Activated T-cell treated with anti-CD3 and anti-CD28 coated beads, Interleukin-2, amount 50 U/mL, for 4 hours (primary cell): ENCODE measurements at regions not wholly inside any gene's neighbourhood (a gene's known extent, or its start where the extent isn't known, plus 50 kb on each side); places are given as distances from the start of the nearest gene placed in this dataset.
"Not testable (repeated sequence)": the region's sequence is repeated elsewhere in the genome, so short reads cannot be mapped to it uniquely, and the experiment has no call there.

Experiments used
- ATAC-seq, 2 donors: fragments of 200-7000 bp; cut with Tn5 transposase; one replicate each; pipeline ENCODE4 v1.10.0; 2021
- DNase-seq: peaks from one replicate; pipeline ENCODE4 v3.0.0-alpha.2; 2020
- H3K27me3 Mint-ChIP-seq: one replicate; pipeline ENCODE4 v1.8.0; 2021; ENCODE audit warnings: low read depth, mixed read lengths
- H3K36me3 Mint-ChIP-seq: one replicate; pipeline ENCODE4 v1.8.0; 2022; ENCODE audit warnings: mixed read lengths; ENCODE audit not compliant: insufficient read depth
- H3K4me1 Mint-ChIP-seq: one replicate; pipeline ENCODE4 v1.8.0; 2021; ENCODE audit warnings: low read depth, mixed read lengths
- H3K4me3 Mint-ChIP-seq: one replicate; pipeline ENCODE4 v1.8.0; 2021; ENCODE audit warnings: mild to moderate bottlenecking, moderate library complexity, mixed read lengths
- H3K9me3 Mint-ChIP-seq: one replicate; pipeline ENCODE4 v1.8.0; 2021; ENCODE audit warnings: mixed read lengths

DNA sequence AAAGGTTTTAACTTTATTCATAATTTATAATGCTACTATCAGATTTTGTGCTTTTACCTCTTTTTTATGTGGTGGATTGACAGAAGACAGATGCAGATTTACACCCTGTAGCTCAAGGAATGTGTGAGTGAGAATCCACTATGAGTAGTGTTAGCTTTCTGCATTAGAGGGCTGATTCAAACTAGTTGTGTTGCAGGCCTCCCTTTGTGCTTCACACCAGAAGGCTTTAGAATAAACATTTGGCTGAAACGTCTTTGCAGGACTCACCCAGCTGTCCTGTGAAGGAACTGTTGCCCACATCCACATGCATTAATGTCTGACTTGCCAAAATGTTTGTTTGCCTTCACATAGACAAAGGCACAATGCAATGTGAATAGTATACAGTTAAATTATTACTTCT is 127.0 kb downstream of the PCDH7 start:
- Mint-ChIP-seq H3K36me3 (no peaks in the 10 kb centered on the region), H3K4me1 (no peaks in the 10 kb centered on the region), H3K27me3 (no peaks in the 10 kb centered on the region), H3K4me3 (no peak overlapping the region), H3K9me3 (peaks cover 4% of the 10 kb centered on the region)
- no peak for DNase-seq
- ATAC-seq, result no peak

- no peak overlapping the region for H3K4me3 Mint-ChIP-seq
- DNase-seq (no peak), ATAC-seq (no peak)
- H3K36me3 Mint-ChIP-seq, result no peaks in the 10 kb centered on the region
- H3K9me3 Mint-ChIP-seq, result no peaks in the 10 kb centered on the region
- no peaks in the 10 kb centered on the region for H3K4me1 Mint-ChIP-seq
- H3K27me3 Mint-ChIP-seq, result no peaks in the 10 kb centered on the region
Measured at GRCh38 chr4:30847958-30848357, 127.8 kb downstream of the PCDH7 start.

DNA sequence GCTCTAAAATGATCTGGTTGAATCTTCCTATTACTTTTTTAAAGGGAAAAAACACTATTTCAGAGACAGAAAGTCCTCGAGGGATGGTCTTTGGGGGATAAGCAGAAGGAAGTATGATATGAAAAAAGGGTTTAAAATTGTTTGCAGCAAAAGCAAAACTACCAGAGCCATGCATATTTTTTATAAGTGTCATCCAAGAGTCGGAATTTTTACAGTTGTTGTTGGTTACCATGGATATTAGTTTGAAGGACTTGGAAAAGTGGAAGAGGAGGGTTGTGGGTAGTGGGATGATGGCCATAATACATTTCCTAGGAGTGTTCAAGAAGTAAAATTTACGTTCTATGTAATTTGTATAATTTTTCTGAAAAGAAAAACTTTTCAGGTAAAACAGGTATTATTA is 134.4 kb downstream of the PCDH7 start:
- Mint-ChIP-seq H3K4me1 (no peaks in the 10 kb centered on the region), H3K4me3 (no peak overlapping the region), H3K36me3 (no peaks in the 10 kb centered on the region), H3K9me3 (peaks cover 9% of the 10 kb centered on the region), H3K27me3 (no peaks in the 10 kb centered on the region)
- ATAC-seq (no peak), DNase-seq (no peak)

DNA sequence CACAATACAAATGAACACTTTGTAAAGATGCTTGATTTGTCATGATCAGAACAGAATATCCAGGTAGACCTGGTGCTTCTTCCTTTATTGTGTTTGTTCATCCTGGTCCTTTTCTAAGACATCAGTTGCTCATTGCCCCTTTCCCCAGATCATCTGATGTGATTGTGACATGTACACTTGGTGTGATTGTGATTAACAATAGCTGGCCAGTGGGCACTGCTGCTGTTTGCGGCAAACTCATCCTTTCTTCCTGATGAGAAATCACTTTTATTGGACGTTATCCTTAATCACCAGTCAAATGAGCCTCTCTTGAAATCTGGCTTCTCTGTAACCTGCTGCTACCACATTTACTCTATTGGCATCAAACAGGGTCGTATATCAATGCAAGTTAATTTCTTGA is 135.1 kb downstream of the PCDH7 start:
- DNase-seq (no peak), ATAC-seq (no peak)
- Mint-ChIP-seq H3K4me3 (no peak overlapping the region), H3K9me3 (peaks cover 9% of the 10 kb centered on the region), H3K4me1 (no peaks in the 10 kb centered on the region), H3K36me3 (no peaks in the 10 kb centered on the region), H3K27me3 (no peaks in the 10 kb centered on the region)

- Mint-ChIP-seq H3K36me3 (no peaks in the 10 kb centered on the region), H3K4me1 (no peaks in the 10 kb centered on the region), H3K27me3 (no peaks in the 10 kb centered on the region), H3K4me3 (no peak overlapping the region), H3K9me3 (peaks cover 9% of the 10 kb centered on the region)
- ATAC-seq (no peak), DNase-seq (no peak)
Measured at GRCh38 chr4:30856795-30857564, 136.8 kb downstream of the PCDH7 start.

DNA sequence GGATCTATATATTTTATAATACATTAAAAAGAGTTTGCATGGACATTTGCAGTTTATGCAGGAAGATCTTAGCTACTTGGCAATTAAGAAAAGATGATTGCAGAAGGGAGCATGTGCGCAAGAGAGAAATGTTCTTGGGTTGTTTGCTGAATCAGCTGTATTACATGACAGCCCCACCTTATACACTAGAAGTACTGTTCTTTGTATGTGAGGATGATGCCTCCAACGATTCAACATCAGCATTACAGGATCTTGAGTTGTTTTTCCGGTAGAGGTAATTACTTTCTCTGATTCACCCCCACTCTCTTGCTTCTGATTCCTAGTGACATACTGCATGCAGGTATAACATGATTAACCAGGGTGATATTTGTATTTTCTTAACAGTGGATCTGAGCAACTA is 140.8 kb downstream of the PCDH7 start:
- Mint-ChIP-seq H3K9me3 (peaks cover 3% of the 10 kb centered on the region), H3K4me1 (no peaks in the 10 kb centered on the region), H3K4me3 (no peak overlapping the region), H3K27me3 (no peaks in the 10 kb centered on the region), H3K36me3 (no peaks in the 10 kb centered on the region)
- DNase-seq (no peak), ATAC-seq (no peak)

DNA sequence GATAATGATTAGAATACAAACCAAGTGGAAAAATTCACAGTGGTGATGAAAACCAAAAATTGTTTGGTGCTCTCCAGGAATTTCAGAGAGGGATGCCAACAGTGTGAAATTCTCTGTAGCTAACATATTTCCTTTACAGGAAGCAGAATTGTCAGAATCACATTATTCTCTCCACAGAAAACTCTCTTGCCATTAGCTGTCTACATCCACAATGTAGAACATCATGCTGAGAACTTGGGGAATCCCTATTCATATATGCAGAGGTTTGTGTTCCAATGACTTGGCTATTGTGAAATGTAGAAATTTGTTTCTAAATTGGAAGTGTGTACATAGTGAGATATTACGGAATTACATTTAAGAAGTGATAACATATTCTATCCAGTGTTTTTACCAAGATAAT is 142.0 kb downstream of the PCDH7 start:
- Mint-ChIP-seq H3K4me3 (no peak overlapping the region), H3K4me1 (no peaks in the 10 kb centered on the region), H3K9me3 (peaks cover 3% of the 10 kb centered on the region), H3K27me3 (no peaks in the 10 kb centered on the region), H3K36me3 (no peaks in the 10 kb centered on the region)
- DNase-seq (no peak), ATAC-seq (no peak)

GRCh38 chr4:30863021-30863420 is 142.9 kb downstream of the PCDH7 start:
- Mint-ChIP-seq H3K4me3 (no peak overlapping the region), H3K9me3 (peaks cover 3% of the 10 kb centered on the region), H3K27me3 (no peaks in the 10 kb centered on the region), H3K4me1 (no peaks in the 10 kb centered on the region), H3K36me3 (no peaks in the 10 kb centered on the region)
- ATAC-seq (no peak), DNase-seq (no peak)

GRCh38 chr4:30865691-30866090 is 145.5 kb downstream of the PCDH7 start:
- H3K4me3 Mint-ChIP-seq, result no peak overlapping the region
- peaks cover 3% of the 10 kb centered on the region for H3K9me3 Mint-ChIP-seq
- H3K27me3 Mint-ChIP-seq, result no peaks in the 10 kb centered on the region
- ATAC-seq (no peak), DNase-seq (no peak)
- no peaks in the 10 kb centered on the region for H3K36me3 Mint-ChIP-seq
- H3K4me1 Mint-ChIP-seq, result no peaks in the 10 kb centered on the region

GRCh38 chr4:30866346-30866745 is 146.2 kb downstream of the PCDH7 start:
- Mint-ChIP-seq H3K4me1 (no peaks in the 10 kb centered on the region), H3K36me3 (no peaks in the 10 kb centered on the region), H3K27me3 (no peaks in the 10 kb centered on the region), H3K9me3 (peaks cover 6% of the 10 kb centered on the region), H3K4me3 (no peak overlapping the region)
- ATAC-seq, result no peak
- no peak for DNase-seq

- no peaks in the 10 kb centered on the region for H3K27me3 Mint-ChIP-seq
- H3K9me3 Mint-ChIP-seq, result peaks cover 6% of the 10 kb centered on the region
- DNase-seq (no peak), ATAC-seq (no peak)
- H3K4me3 Mint-ChIP-seq, result no peak overlapping the region
- no peaks in the 10 kb centered on the region for H3K4me1 Mint-ChIP-seq
- H3K36me3 Mint-ChIP-seq, result no peaks in the 10 kb centered on the region
Measured at GRCh38 chr4:30866907-30867306, 146.7 kb downstream of the PCDH7 start.

DNA sequence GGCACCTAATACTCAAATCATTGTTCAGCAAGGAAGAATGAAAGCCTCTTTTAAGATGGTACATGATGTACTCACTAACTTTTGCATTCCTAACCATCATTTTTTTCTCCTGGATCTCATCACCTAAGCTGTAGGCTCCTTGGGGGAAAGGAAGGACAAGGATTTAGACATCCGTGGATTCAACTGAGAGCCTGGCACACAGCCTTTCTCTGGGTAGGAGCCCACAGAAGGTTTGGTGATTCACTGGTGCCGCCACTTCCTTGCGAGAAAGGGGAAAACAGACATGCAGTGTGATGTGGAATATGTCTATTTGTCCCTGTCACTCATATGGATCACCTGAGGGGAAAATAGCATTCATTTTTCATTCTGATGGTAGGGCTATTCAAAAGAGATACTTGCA is 147.3 kb downstream of the PCDH7 start:
- Mint-ChIP-seq H3K27me3 (no peaks in the 10 kb centered on the region), H3K4me3 (no peak overlapping the region), H3K4me1 (no peaks in the 10 kb centered on the region), H3K9me3 (peaks cover 6% of the 10 kb centered on the region), H3K36me3 (no peaks in the 10 kb centered on the region)
- ATAC-seq (no peak), DNase-seq (no peak)

GRCh38 chr4:30868111-30868895 is 148.1 kb downstream of the PCDH7 start:
- Mint-ChIP-seq H3K9me3 (peaks cover 7% of the 10 kb centered on the region), H3K4me1 (no peaks in the 10 kb centered on the region), H3K27me3 (no peaks in the 10 kb centered on the region), H3K4me3 (no peak overlapping the region), H3K36me3 (no peaks in the 10 kb centered on the region)
- ATAC-seq, result no peak
- no peak for DNase-seq

GRCh38 chr4:30869387-30869786 is 149.2 kb downstream of the PCDH7 start:
- DNase-seq, H3K36me3 Mint-ChIP-seq, H3K27me3 Mint-ChIP-seq, ATAC-seq, H3K9me3 Mint-ChIP-seq, H3K4me1 Mint-ChIP-seq, H3K4me3 Mint-ChIP-seq: not testable (repeated sequence)

GRCh38 chr4:30870513-30870912 is 150.3 kb downstream of the PCDH7 start:
- no peak for DNase-seq

More at GRCh38 chr4:30870513-30870912, 150.3 kb downstream of the PCDH7 start:
- H3K27me3 Mint-ChIP-seq, result no peaks in the 10 kb centered on the region
- H3K4me1 Mint-ChIP-seq, result no peaks in the 10 kb centered on the region
- H3K36me3 Mint-ChIP-seq, result no peaks in the 10 kb centered on the region
- no peak for ATAC-seq
- H3K9me3 Mint-ChIP-seq, result peaks cover 11% of the 10 kb centered on the region
- no peak overlapping the region for H3K4me3 Mint-ChIP-seq
